ENCODE measurements at regions not wholly inside any gene's neighbourhood (a gene's known extent, or its start where the extent isn't known, plus 50 kb on each side); places are given as distances from the start of the nearest gene placed in this dataset.

DNA sequence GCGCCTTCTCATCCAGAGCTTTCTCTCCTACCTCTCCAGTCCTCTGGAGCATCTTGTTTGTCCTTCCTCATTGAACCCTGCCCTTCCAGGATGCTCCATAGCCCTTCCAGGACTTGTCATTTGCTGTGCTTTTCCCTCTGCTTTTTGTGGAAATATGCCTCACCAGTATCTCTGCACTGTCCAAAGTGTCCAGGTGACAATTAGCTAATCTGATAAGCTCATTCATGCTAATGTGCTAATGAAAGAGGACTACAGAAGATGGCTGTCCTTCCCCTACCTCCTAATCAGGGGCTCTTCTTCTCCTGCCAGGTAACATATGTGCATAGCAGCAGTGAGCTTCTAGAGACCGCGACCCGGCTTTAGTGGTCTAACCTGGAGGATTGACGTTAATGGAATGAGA, 58.4 kb upstream of the OTX2 start:
- Histone ChIP-seq H3K27me3 (no peaks in the 10 kb centered on the region), H3K27ac (no peak overlapping the region), H3K4me3 (no peak overlapping the region), H3K9me3 (no peaks in the 10 kb centered on the region), H3K4me1 (no peaks in the 10 kb centered on the region), H3K36me3 (no peaks in the 10 kb centered on the region)
- DNase-seq = no peak
- in situ Hi-C loops (cut with MboI; ENCODE audit: low sequenced_read_pairs in 4 of 4) = no loop called here
- intact Hi-C loops (cut with DNase I; ENCODE audit: low total_unique reads) = no loop called here
- no peak for ATAC-seq
- TF ChIP-seq, protein P1, sequence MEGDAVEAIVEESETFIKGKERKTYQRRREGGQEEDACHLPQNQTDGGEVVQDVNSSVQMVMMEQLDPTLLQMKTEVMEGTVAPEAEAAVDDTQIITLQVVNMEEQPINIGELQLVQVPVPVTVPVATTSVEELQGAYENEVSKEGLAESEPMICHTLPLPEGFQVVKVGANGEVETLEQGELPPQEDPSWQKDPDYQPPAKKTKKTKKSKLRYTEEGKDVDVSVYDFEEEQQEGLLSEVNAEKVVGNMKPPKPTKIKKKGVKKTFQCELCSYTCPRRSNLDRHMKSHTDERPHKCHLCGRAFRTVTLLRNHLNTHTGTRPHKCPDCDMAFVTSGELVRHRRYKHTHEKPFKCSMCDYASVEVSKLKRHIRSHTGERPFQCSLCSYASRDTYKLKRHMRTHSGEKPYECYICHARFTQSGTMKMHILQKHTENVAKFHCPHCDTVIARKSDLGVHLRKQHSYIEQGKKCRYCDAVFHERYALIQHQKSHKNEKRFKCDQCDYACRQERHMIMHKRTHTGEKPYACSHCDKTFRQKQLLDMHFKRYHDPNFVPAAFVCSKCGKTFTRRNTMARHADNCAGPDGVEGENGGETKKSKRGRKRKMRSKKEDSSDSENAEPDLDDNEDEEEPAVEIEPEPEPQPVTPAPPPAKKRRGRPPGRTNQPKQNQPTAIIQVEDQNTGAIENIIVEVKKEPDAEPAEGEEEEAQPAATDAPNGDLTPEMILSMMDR (IDR thresholded peaks at IDR 0.05 in 4 of 5, conservative IDR thresholded peaks at IDR 0.05 in 1 of 5) = no peak

DNA sequence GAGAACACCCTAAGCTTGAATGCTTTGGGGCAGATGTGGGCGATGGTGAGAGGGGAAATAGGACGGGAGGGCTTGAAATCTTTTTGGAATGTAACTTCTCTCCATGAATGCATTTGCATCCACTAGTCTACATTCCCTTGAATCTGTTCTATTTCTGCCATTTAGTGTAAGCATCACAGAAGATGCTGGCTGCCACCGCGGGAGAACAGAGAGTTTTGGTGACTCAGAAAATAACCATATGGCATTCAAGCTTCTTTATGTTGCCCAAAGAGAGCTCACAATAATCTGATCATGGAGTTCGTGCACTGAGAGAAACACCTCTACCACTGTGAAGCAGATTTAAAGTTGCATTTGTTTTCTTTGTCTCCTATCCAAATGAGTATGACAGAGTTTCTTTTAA, 52.6 kb upstream of the OTX2 start:
- no peak overlapping the region for H3K27ac ChIP-seq
- H3K9me3 ChIP-seq = no peaks in the 10 kb centered on the region
- intact Hi-C loops (cut with DNase I; ENCODE audit: low total_unique reads) = no loop called here
- no peak for ATAC-seq
- H3K4me1 ChIP-seq = no peaks in the 10 kb centered on the region
- no peaks in the 10 kb centered on the region for H3K36me3 ChIP-seq
- DNase-seq = no peak
- TF ChIP-seq POLR2A (IDR thresholded peaks at IDR 0.05) = no peak
- TF ChIP-seq, protein P1 (IDR thresholded peaks at IDR 0.05 in 4 of 5, conservative IDR thresholded peaks at IDR 0.05 in 1 of 5) = no peak
- no peak overlapping the region for H3K4me3 ChIP-seq
- in situ Hi-C loops (cut with MboI; ENCODE audit: low sequenced_read_pairs in 4 of 4) = no loop called here
- H3K27me3 ChIP-seq = no peaks in the 10 kb centered on the region

DNA sequence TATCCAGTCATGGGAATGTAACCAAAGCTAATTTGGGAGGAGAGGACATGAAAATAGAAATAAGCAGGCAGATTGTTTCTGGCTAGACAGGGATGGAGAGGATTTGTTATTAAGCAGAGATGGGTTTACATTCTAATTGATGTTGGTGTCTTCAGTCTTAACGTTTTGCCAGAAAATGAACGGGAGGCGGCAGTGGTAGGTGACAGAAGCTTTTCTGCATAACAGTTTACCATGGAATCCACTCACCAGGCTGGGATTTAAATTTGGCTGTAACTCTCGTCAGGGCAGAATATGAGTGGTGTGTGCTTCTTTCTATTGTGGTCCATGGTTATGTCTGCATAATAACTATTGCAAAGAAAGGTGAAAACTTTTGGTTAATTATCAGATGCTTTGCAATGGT, 50.2 kb upstream of the OTX2 start:
- Histone ChIP-seq H3K27me3 (no peaks in the 10 kb centered on the region), H3K36me3 (no peaks in the 10 kb centered on the region), H3K9me3 (no peaks in the 10 kb centered on the region), H3K4me3 (no peak overlapping the region), H3K4me1 (no peaks in the 10 kb centered on the region), H3K27ac (no peak overlapping the region)
- DNase-seq (no peak), ATAC-seq (no peak)
- in situ Hi-C loops (cut with MboI; ENCODE audit: low sequenced_read_pairs in 4 of 4) = no loop called here
- intact Hi-C loops (cut with DNase I; ENCODE audit: low total_unique reads) = no loop called here
- TF ChIP-seq POLR2A (IDR thresholded peaks at IDR 0.05) = no peak
- TF ChIP-seq, protein P1 (IDR thresholded peaks at IDR 0.05 in 4 of 5, conservative IDR thresholded peaks at IDR 0.05 in 1 of 5) = no peak

Measured in gastrocnemius medialis (tissue), 4 donors.